SJCRH30 (cell line): ENCODE measurements at regions not wholly inside any gene's neighbourhood (a gene's known extent, or its start where the extent isn't known, plus 50 kb on each side); places are given as distances from the start of the nearest gene placed in this dataset.

Experiments used
- DNase-seq, 2 experiments: peaks; one replicate each; pipeline ENCODE4 v3.0.0-alpha.2; 2015 to 2020
- H3K27ac ChIP-seq: fragments of 250-450 bp; sonication (Bioruptor Pico); 2 replicates; pipeline ENCODE4 v1.5.1; 2020; ENCODE audit warnings: mild to moderate bottlenecking, moderate library complexity
- H3K27me3 ChIP-seq: fragments of 250-450 bp; sonication (Bioruptor Pico); 2 replicates; pipeline ENCODE4 v1.5.1; 2020; ENCODE audit warnings: mild to moderate bottlenecking, moderate library complexity
- H3K36me3 ChIP-seq: fragments of 250-450 bp; sonication (Bioruptor Pico); 2 replicates; pipeline ENCODE4 v1.5.1; 2020; ENCODE audit warnings: mild to moderate bottlenecking, moderate library complexity
- H3K4me1 ChIP-seq: fragments of 250-450 bp; sonication (Bioruptor Pico); 2 replicates; pipeline ENCODE4 v1.5.1; 2020; ENCODE audit warnings: mild to moderate bottlenecking, moderate library complexity
- H3K4me3 ChIP-seq: fragments of 250-450 bp; sonication (Bioruptor Pico); 2 replicates; pipeline ENCODE4 v1.5.1; 2020; ENCODE audit warnings: mild to moderate bottlenecking, moderate library complexity
- H3K9me3 ChIP-seq: fragments of 250-450 bp; sonication (Bioruptor Pico); replicated peaks from 2 replicates; pipeline ENCODE4 v1.5.1; 2020; ENCODE audit warnings: mild to moderate bottlenecking, moderate library complexity

GRCh38 chr7:48703466-48703865 lies 220.9 kb upstream of the CDC14C start:
- no peak for DNase-seq

GRCh38 chr7:48708122-48708521 lies 216.2 kb upstream of the CDC14C start:
- Histone ChIP-seq H3K4me3 (no peak overlapping the region), H3K4me1 (no peaks in the 10 kb centered on the region), H3K36me3 (no peaks in the 10 kb centered on the region), H3K27ac (no peak overlapping the region), H3K9me3 (no peaks in the 10 kb centered on the region), H3K27me3 (0 out of 2 replicates have a peak, but pooled peaks cover 4% of the 10 kb centered on the region)
- no peak for DNase-seq

More at GRCh38 chr7:48703466-48703865, 220.9 kb upstream of the CDC14C start:
- H3K27ac ChIP-seq = no peak overlapping the region
- 0 out of 2 replicates have a peak, but pooled peaks cover 4% of the 10 kb centered on the region for H3K27me3 ChIP-seq
- no peaks in the 10 kb centered on the region for H3K4me1 ChIP-seq
- no peaks in the 10 kb centered on the region for H3K36me3 ChIP-seq
- no peak overlapping the region for H3K4me3 ChIP-seq
- no peaks in the 10 kb centered on the region for H3K9me3 ChIP-seq

GRCh38 chr7:48708635-48709034 lies 215.7 kb upstream of the CDC14C start:
- H3K36me3 ChIP-seq = no peaks in the 10 kb centered on the region
- DNase-seq = peak in 1 of 2 experiments; percentile 6
- no peak overlapping the region for H3K27ac ChIP-seq
- H3K4me3 ChIP-seq = no peak overlapping the region
- H3K9me3 ChIP-seq = no peaks in the 10 kb centered on the region
- H3K4me1 ChIP-seq = no peaks in the 10 kb centered on the region
- 0 out of 2 replicates have a peak, but pooled peaks cover 4% of the 10 kb centered on the region for H3K27me3 ChIP-seq

- Histone ChIP-seq H3K4me1 (no peaks in the 10 kb centered on the region), H3K4me3 (no peak overlapping the region), H3K9me3 (no peaks in the 10 kb centered on the region), H3K27ac (no peak overlapping the region), H3K27me3 (0 out of 2 replicates have a peak, but pooled peaks cover 4% of the 10 kb centered on the region), H3K36me3 (no peaks in the 10 kb centered on the region)
- no peak for DNase-seq
Observed at GRCh38 chr7:48710995-48711394, 213.4 kb upstream of the CDC14C start.

- Histone ChIP-seq H3K27ac (no peak overlapping the region), H3K9me3 (no peaks in the 10 kb centered on the region), H3K4me3 (no peak overlapping the region), H3K4me1 (no peaks in the 10 kb centered on the region), H3K36me3 (no peaks in the 10 kb centered on the region), H3K27me3 (no peaks in the 10 kb centered on the region)
- no peak for DNase-seq
Observed at GRCh38 chr7:48718731-48719378, 205.5 kb upstream of the CDC14C start.

DNA sequence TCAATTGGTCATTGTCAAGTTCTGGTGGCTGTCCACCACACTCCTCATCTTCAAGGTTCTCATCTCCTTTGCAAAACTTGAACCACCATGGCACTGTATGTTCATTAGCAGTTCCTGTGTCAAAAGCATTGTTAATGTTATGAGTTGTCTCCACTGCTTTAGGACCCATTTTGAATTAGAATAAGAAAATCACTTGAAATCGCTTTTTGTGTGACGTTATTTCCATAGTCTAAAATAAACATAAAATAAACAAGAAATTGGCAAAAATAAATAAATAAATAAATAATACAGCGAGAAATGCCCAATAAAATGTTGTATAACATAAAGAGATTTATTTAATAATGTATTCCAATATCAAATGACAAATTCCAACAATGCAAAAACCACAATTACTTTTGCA lies 195.5 kb upstream of the CDC14C start:
- Histone ChIP-seq H3K36me3 (no peaks in the 10 kb centered on the region), H3K27me3 (no peaks in the 10 kb centered on the region; the same call in 1 of the 2 replicates), H3K4me3 (no peak overlapping the region), H3K4me1 (no peaks in the 10 kb centered on the region), H3K27ac (no peak overlapping the region), H3K9me3 (no peaks in the 10 kb centered on the region)
- DNase-seq = no peak

DNA sequence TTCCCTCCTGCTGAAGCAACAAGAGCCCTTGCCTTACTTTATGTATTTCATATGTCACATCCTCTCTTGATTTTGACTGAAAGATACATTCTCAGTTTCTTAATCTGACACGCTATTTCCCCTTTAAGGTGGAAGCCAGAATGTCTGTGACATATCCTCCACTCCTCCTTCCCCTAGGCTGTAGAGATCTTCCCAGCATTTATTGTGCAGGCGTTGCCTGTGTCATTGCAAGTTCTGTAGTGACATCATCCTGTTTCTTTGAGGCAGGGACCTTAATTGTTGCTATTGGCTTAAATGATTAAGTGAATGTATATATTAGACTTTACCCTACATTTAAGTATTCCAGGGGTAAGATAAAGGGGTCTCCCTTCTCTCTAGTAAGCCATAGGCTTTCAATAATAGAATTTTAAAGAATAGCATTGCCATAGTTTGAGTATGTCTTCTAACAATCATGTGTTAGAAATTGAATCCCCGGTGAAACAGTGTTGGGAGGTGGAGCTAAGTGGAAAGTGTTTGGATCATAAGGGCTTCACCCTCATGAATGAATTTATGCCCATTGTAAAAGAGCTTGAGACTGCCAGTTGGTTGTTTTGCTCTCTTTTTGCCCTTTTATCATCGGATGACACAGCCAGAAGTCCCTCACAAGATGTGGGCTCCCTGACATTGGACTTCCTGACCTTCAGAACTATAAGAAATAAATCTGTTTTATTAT lies 189.5 kb upstream of the CDC14C start:
- Histone ChIP-seq H3K27me3 (no peaks in the 10 kb centered on the region), H3K9me3 (no peaks in the 10 kb centered on the region), H3K4me3 (no peak overlapping the region), H3K4me1 (no peaks in the 10 kb centered on the region), H3K36me3 (no peaks in the 10 kb centered on the region), H3K27ac (no peak overlapping the region)
- no peak for DNase-seq

DNA sequence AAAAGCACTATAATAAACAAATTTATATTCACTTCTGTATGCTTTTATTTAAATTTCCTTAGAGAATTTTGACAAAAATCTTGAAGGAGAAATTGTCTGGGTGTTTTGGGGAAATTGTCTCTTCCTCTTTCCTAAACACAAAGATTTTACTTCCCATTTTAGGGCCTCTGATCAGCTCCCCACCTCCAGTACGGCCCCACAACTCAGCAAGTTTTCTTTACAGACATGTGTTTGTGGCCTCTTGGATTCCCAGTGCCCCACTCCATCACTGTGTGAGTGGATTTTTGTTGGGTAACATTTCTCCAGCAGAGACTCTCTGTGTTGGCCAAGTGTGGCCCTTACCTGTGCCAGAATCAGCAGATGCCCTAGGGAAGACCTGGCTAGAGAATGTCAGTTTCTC lies 182.8 kb upstream of the CDC14C start:
- no peak for DNase-seq
- no peak overlapping the region for H3K4me3 ChIP-seq
- no peaks in the 10 kb centered on the region for H3K9me3 ChIP-seq
- no peaks in the 10 kb centered on the region for H3K27me3 ChIP-seq
- no peaks in the 10 kb centered on the region for H3K4me1 ChIP-seq
- no peak overlapping the region for H3K27ac ChIP-seq
- no peaks in the 10 kb centered on the region for H3K36me3 ChIP-seq

GRCh38 chr7:48742079-48742798 lies 182.1 kb upstream of the CDC14C start:
- no peaks in the 10 kb centered on the region for H3K4me1 ChIP-seq
- H3K36me3 ChIP-seq = no peaks in the 10 kb centered on the region
- no peak overlapping the region for H3K4me3 ChIP-seq
- H3K27me3 ChIP-seq = no peaks in the 10 kb centered on the region
- no peak overlapping the region for H3K27ac ChIP-seq
- DNase-seq = no peak
- H3K9me3 ChIP-seq = no peaks in the 10 kb centered on the region

DNA sequence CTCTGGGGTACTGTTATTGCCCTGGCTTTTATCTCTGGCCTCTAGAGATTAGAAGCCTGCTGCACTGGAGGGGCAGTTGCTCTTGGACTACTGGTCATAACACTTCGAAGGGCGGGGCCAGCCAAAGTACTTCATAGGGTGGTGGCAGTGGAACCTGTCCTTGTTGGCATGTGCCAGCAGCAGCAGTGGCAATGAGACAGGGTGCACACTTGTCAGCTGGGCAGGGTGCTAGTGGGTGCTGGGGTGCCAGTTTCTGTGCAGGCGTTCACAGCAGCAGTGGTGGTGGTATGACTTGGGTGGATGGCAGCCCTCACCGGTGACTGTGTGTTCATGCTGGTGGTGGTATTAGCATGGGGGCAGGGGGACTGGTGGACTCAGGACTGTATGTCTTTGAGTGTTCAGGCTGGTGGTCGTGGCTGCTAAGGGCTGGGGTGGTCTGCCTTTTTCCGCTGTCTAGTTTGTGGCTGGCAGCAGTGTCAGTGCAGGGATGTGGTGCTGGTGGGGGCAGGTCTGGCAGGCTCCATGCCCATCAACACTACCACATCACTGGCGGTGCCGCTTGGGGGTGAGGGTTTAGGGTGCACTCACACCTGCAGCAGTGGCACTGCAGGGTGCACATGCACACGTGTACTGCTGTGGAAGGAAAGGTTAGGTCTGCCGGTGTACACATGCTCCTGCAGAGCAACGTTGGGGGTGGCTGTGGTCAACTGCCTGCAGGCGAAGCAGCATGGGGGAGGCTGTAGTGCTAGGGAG lies 176.1 kb upstream of the CDC14C start:
- H3K27ac ChIP-seq = no peak overlapping the region
- H3K4me3 ChIP-seq = no peak overlapping the region
- H3K27me3 ChIP-seq = no peaks in the 10 kb centered on the region; the same call in 1 of the 2 replicates
- no peak for DNase-seq
- H3K36me3 ChIP-seq = no peaks in the 10 kb centered on the region
- H3K9me3 ChIP-seq = no peaks in the 10 kb centered on the region
- H3K4me1 ChIP-seq = no peaks in the 10 kb centered on the region

GRCh38 chr7:48755061-48755555 lies 169.2 kb upstream of the CDC14C start:
- H3K9me3 ChIP-seq = no peaks in the 10 kb centered on the region
- DNase-seq = peak in 1 of 2 experiments; percentile 10
- H3K4me1 ChIP-seq = peaks cover 8% of the 10 kb centered on the region
- H3K36me3 ChIP-seq = no peaks in the 10 kb centered on the region
- H3K4me3 ChIP-seq = no peak overlapping the region
- H3K27ac ChIP-seq = no peak overlapping the region
- no peaks in the 10 kb centered on the region for H3K27me3 ChIP-seq

GRCh38 chr7:48759431-48760080 lies 164.8 kb upstream of the CDC14C start:
- DNase-seq = no peak
- no peaks in the 10 kb centered on the region for H3K36me3 ChIP-seq
- H3K4me3 ChIP-seq = no peak overlapping the region
- no peaks in the 10 kb centered on the region for H3K9me3 ChIP-seq
- peaks cover 8% of the 10 kb centered on the region for H3K4me1 ChIP-seq
- no peaks in the 10 kb centered on the region for H3K27me3 ChIP-seq
- no peak overlapping the region for H3K27ac ChIP-seq

- Histone ChIP-seq H3K4me3 (no peak overlapping the region), H3K27ac (no peak overlapping the region), H3K9me3 (no peaks in the 10 kb centered on the region), H3K27me3 (no peaks in the 10 kb centered on the region), H3K36me3 (no peaks in the 10 kb centered on the region), H3K4me1 (no peaks in the 10 kb centered on the region)
- peak in 1 of 2 experiments; percentile 15 for DNase-seq
Observed at GRCh38 chr7:48760528-48761265, 163.7 kb upstream of the CDC14C start.
